T-helper 1 cell treated with Interleukin-12 subunit alpha and Interleukin-12 subunit beta and Interleukin-4 antibody, amounts not matched to agents 30 μg/mL and 1 μg/mL, for 36 hours (primary cell): ENCODE measurements at regions not wholly inside any gene's neighbourhood (a gene's known extent, or its start where the extent isn't known, plus 50 kb on each side); places are given as distances from the start of the nearest gene placed in this dataset.

Experiments used
- H3K27ac Mint-ChIP-seq: one replicate; pipeline ENCODE4 v1.8.0; 2021; ENCODE audit warnings: mild to moderate bottlenecking, mixed read lengths
- H3K27me3 Mint-ChIP-seq: one replicate; pipeline ENCODE4 v1.8.0; 2021; ENCODE audit warnings: low read depth, mixed read lengths
- H3K36me3 Mint-ChIP-seq: one replicate; pipeline ENCODE4 v1.8.0; 2021; ENCODE audit warnings: low read depth, mixed read lengths
- H3K4me1 Mint-ChIP-seq: one replicate; pipeline ENCODE4 v1.8.0; 2021; ENCODE audit warnings: low read depth, mixed read lengths
- H3K4me3 Mint-ChIP-seq: one replicate; pipeline ENCODE4 v1.8.0; 2021; ENCODE audit warnings: mild to moderate bottlenecking, moderate library complexity, mixed read lengths
- H3K9me3 Mint-ChIP-seq: one replicate; pipeline ENCODE4 v1.8.0; 2021; ENCODE audit warnings: mixed read lengths

- Mint-ChIP-seq H3K36me3 (no peaks in the 10 kb centered on the region), H3K27me3 (peaks cover 25% of the 10 kb centered on the region), H3K27ac (no peak overlapping the region), H3K4me3 (no peak overlapping the region), H3K9me3 (no peaks in the 10 kb centered on the region), H3K4me1 (no peaks in the 10 kb centered on the region)
These were observed 128.9 kb upstream of the NAA20 start for GRCh38 chr20:19888269-19888671.

GRCh38 chr20:19889011-19889953 lies 127.9 kb upstream of the NAA20 start:
- no peaks in the 10 kb centered on the region for H3K36me3 Mint-ChIP-seq

DNA sequence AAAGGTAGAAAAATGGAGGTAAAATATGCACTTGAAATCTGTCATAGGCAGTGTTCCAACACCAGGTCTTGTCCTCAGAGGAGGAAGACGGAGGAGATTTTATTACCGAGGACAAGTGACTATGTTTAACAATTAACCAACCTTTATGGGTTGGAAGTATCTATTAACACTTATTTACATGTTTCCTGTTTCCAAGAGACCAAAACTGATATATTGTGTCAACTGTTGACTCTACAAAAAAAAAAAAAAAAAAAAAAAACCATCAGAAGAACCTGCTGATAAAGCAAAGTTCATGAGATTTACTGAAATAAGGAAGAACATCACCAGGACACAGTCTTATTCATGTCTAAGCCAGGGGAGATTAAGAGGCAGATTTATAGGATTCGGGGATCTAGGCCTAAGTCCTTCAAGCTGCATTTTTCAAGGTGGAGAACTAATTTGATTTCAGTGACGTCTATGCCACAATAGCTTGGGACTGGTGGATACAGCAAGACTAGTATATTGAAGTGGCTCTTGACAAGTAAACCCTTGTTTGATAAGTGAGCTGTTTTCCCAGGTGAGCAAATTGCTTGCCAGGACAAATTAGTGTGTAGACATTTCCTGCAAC lies 126.6 kb upstream of the NAA20 start:
- Mint-ChIP-seq H3K27me3 (peaks cover 21% of the 10 kb centered on the region), H3K9me3 (no peaks in the 10 kb centered on the region), H3K4me1 (no peaks in the 10 kb centered on the region), H3K36me3 (no peaks in the 10 kb centered on the region), H3K4me3 (no peak overlapping the region), H3K27ac (no peak overlapping the region)

More at GRCh38 chr20:19889011-19889953, 127.9 kb upstream of the NAA20 start:
- no peak overlapping the region for H3K27ac Mint-ChIP-seq
- H3K9me3 Mint-ChIP-seq: no peaks in the 10 kb centered on the region
- no peaks in the 10 kb centered on the region for H3K4me1 Mint-ChIP-seq
- peaks cover 25% of the 10 kb centered on the region for H3K27me3 Mint-ChIP-seq
- H3K4me3 Mint-ChIP-seq: no peak overlapping the region

DNA sequence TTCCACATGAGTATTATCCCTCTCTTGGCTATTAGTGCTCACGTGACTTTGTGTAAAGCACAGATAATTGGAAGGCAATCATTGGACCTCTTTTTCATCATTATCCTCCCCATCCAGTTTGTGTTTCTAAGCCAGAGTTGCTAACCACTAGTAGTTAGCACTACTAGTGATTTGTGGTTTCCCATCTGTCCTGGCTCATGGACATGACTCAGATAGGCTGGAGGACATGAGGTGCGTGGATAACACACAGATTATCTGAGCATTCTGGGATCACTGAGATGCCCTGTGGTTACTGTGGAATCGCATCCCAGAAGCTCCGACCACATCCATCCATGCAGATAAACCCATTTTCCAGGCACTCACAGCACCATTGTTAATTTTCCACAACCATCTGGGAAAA lies 123.8 kb upstream of the NAA20 start:
- no peaks in the 10 kb centered on the region for H3K9me3 Mint-ChIP-seq
- no peak overlapping the region for H3K27ac Mint-ChIP-seq
- no peaks in the 10 kb centered on the region for H3K4me1 Mint-ChIP-seq
- peaks cover 16% of the 10 kb centered on the region for H3K27me3 Mint-ChIP-seq
- no peak overlapping the region for H3K4me3 Mint-ChIP-seq
- no peaks in the 10 kb centered on the region for H3K36me3 Mint-ChIP-seq

DNA sequence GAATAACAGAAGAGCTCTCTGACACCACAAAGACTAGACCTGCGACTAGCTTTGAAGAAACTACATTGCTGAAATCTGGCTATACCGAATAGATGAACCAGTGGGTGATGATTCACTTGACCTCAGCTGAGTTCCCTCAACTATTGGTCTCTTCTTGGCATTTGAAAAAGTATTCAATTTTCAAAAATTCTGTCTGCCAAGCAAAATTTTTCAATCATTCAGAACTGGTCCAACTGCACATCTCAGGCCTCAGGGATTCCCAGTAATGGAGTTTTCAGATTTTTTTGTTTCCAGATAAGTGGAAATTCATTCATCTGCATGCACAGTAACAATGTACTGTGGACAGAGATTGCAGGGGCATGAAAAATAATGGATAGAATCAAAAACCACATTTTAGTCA lies 121.4 kb upstream of the NAA20 start:
- no peak overlapping the region for H3K4me3 Mint-ChIP-seq
- no peak overlapping the region for H3K27ac Mint-ChIP-seq
- H3K9me3 Mint-ChIP-seq: peaks cover 14% of the 10 kb centered on the region
- no peaks in the 10 kb centered on the region for H3K4me1 Mint-ChIP-seq
- no peaks in the 10 kb centered on the region for H3K36me3 Mint-ChIP-seq
- H3K27me3 Mint-ChIP-seq: no peaks in the 10 kb centered on the region

- no peak overlapping the region for H3K27ac Mint-ChIP-seq
- H3K27me3 Mint-ChIP-seq: no peaks in the 10 kb centered on the region
- H3K4me1 Mint-ChIP-seq: no peaks in the 10 kb centered on the region
- no peaks in the 10 kb centered on the region for H3K36me3 Mint-ChIP-seq
- no peak overlapping the region for H3K4me3 Mint-ChIP-seq
- H3K9me3 Mint-ChIP-seq: peaks cover 14% of the 10 kb centered on the region
These were observed 119.3 kb upstream of the NAA20 start for GRCh38 chr20:19897891-19898290.

GRCh38 chr20:19901226-19901625 lies 115.9 kb upstream of the NAA20 start:
- Mint-ChIP-seq H3K4me1 (peaks cover 4% of the 10 kb centered on the region), H3K36me3 (no peaks in the 10 kb centered on the region), H3K9me3 (peaks cover 14% of the 10 kb centered on the region), H3K27ac (no peak overlapping the region), H3K4me3 (no peak overlapping the region), H3K27me3 (no peaks in the 10 kb centered on the region)

DNA sequence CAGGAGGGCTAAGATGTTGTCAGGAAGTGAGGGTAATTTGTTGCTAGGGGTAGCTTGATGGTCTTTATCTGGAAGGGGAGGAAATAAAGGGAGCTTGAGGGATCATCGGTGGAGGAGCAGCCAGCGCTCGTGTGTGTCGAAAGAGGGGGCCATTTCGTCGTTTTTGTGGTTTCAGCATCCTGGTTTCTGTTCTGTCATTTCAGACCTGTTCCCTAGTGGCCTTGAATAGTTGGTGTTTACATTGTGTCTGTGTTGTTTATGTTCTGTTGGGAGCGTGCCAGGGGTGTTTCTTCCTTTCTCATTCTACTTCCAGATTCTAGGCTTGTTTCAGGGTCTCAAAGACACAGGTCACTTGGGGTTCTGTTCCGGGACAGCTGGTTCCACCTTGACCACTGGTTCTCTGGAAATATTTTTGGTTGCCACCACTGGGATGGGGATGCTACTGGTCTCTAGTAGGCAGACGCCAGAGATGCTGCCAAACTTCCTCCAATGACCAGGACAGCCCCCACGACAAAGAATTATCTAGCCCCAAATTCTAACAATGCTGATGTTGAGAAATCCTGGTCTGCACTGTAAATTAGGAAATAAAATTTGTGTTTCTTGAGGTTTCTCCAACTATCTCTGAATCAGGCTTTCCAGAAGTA lies 113.9 kb upstream of the NAA20 start:
- no peak overlapping the region for H3K27ac Mint-ChIP-seq
- H3K36me3 Mint-ChIP-seq: no peaks in the 10 kb centered on the region
- no peaks in the 10 kb centered on the region for H3K27me3 Mint-ChIP-seq
- peaks cover 4% of the 10 kb centered on the region for H3K4me1 Mint-ChIP-seq
- H3K4me3 Mint-ChIP-seq: no peak overlapping the region
- H3K9me3 Mint-ChIP-seq: peaks cover 14% of the 10 kb centered on the region

DNA sequence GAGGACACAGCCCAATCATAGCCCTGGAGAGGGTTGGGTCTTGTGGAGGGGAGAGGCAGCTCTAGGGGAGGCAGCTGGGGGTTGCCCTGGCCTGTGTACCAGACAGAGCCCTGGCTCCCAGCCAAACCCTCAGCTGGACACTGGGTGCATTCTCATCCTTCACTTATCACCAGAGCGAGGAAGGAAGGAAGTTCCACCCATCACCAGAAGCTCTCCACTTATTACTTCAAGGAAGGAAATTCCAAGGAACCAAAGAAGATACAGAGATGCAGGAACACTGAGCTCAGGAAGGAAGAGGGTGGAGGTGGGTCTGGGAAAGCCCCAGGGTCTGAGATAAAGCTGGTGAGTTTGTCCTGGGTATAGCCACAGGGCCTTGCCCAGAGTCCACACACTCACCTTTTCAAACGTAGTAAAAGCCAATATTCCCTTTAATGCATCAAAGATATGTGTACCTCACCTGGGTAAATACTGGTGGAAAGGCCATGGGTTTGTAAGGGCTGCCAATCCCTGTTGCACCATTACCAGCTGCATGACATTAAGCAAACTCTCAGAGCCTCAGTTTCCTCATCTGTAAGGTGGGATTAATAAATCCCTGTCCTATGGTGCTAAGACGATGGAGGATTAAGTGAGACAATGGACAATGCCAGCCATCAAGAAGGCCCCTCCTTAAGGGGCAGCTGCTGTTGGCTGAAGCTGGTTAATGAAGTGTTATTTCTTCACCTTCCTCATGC lies 109.7 kb upstream of the NAA20 start:
- no peaks in the 10 kb centered on the region for H3K9me3 Mint-ChIP-seq
- no peak overlapping the region for H3K4me3 Mint-ChIP-seq
- H3K27ac Mint-ChIP-seq: no peak overlapping the region
- no peaks in the 10 kb centered on the region for H3K36me3 Mint-ChIP-seq
- H3K4me1 Mint-ChIP-seq: peaks cover 4% of the 10 kb centered on the region
- H3K27me3 Mint-ChIP-seq: no peaks in the 10 kb centered on the region

DNA sequence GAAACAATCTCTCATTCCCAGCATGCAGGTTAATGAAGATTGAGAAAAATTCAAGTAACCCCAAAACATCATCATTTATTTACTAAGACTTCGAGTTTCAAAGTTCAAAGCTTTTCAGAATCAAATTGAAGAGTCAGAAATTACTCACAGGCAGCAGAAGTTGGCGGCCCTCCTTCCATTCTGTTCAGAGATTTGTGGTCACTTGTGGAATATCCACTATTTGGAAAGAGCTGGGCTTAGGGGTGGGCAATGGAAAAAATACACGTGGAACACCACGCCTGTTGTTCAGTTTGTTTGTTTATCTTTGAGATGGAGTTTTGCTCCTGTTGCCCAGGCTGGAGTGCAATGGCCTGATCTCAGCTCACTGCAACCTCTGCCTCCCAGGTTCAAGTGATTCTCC lies 108.6 kb upstream of the NAA20 start:
- H3K4me1 Mint-ChIP-seq: no peaks in the 10 kb centered on the region
- no peaks in the 10 kb centered on the region for H3K27me3 Mint-ChIP-seq

GRCh38 chr20:19909725-19910124 lies 107.4 kb upstream of the NAA20 start:
- H3K27ac Mint-ChIP-seq: no peak overlapping the region

More for the DNA sequence above, 108.6 kb upstream of the NAA20 start:
- Mint-ChIP-seq H3K27ac (no peak overlapping the region), H3K4me3 (no peak overlapping the region), H3K36me3 (no peaks in the 10 kb centered on the region), H3K9me3 (no peaks in the 10 kb centered on the region)

GRCh38 chr20:19911810-19912382 lies 105.3 kb upstream of the NAA20 start:
- no peak overlapping the region for H3K27ac Mint-ChIP-seq
- H3K36me3 Mint-ChIP-seq: no peaks in the 10 kb centered on the region
- no peaks in the 10 kb centered on the region for H3K4me1 Mint-ChIP-seq
- H3K9me3 Mint-ChIP-seq: no peaks in the 10 kb centered on the region
- no peak overlapping the region for H3K4me3 Mint-ChIP-seq
- no peaks in the 10 kb centered on the region for H3K27me3 Mint-ChIP-seq

More at GRCh38 chr20:19909725-19910124, 107.4 kb upstream of the NAA20 start:
- H3K4me1 Mint-ChIP-seq: no peaks in the 10 kb centered on the region
- no peaks in the 10 kb centered on the region for H3K9me3 Mint-ChIP-seq
- H3K4me3 Mint-ChIP-seq: no peak overlapping the region
- H3K36me3 Mint-ChIP-seq: no peaks in the 10 kb centered on the region
- no peaks in the 10 kb centered on the region for H3K27me3 Mint-ChIP-seq

GRCh38 chr20:19913349-19913748 lies 103.8 kb upstream of the NAA20 start:
- Mint-ChIP-seq H3K4me3 (no peak overlapping the region), H3K9me3 (no peaks in the 10 kb centered on the region), H3K36me3 (no peaks in the 10 kb centered on the region), H3K27ac (no peak overlapping the region), H3K27me3 (no peaks in the 10 kb centered on the region), H3K4me1 (no peaks in the 10 kb centered on the region)
